HL-60 (cell line): ENCODE measurements at regions not wholly inside any gene's neighbourhood (a gene's known extent, or its start where the extent isn't known, plus 50 kb on each side); places are given as distances from the start of the nearest gene placed in this dataset.

Experiments used
- GABPA ChIP-seq: IDR thresholded peaks from 2 replicates; pipeline ENCODE4 v1.6.1; 2012; ENCODE audit warnings: low read depth
- POLR2AphosphoS5 ChIP-seq: IDR thresholded peaks from 2 replicates; pipeline ENCODE4 v1.6.1; 2012; ENCODE audit warnings: low read depth
- TF ChIP-seq, protein P1 (sequence below): IDR thresholded peaks from one replicate; pipeline ENCODE4 v1.5.1; 2011; ENCODE audit warnings: low read length, control low read depth, inconsistent platforms; ENCODE audit not compliant: insufficient read depth

- TF ChIP-seq, protein P1, sequence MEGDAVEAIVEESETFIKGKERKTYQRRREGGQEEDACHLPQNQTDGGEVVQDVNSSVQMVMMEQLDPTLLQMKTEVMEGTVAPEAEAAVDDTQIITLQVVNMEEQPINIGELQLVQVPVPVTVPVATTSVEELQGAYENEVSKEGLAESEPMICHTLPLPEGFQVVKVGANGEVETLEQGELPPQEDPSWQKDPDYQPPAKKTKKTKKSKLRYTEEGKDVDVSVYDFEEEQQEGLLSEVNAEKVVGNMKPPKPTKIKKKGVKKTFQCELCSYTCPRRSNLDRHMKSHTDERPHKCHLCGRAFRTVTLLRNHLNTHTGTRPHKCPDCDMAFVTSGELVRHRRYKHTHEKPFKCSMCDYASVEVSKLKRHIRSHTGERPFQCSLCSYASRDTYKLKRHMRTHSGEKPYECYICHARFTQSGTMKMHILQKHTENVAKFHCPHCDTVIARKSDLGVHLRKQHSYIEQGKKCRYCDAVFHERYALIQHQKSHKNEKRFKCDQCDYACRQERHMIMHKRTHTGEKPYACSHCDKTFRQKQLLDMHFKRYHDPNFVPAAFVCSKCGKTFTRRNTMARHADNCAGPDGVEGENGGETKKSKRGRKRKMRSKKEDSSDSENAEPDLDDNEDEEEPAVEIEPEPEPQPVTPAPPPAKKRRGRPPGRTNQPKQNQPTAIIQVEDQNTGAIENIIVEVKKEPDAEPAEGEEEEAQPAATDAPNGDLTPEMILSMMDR: no peak
- no peak for TF ChIP-seq POLR2AphosphoS5
- no peak for TF ChIP-seq GABPA
Observed at GRCh38 chr2:7492719-7493118, 575.5 kb downstream of the RNF144A start.
